ENCODE measurements at regions not wholly inside any gene's neighbourhood (a gene's known extent, or its start where the extent isn't known, plus 50 kb on each side); places are given as distances from the start of the nearest gene placed in this dataset.
A peak's percentile ranks its signal among the peaks of the same experiment; 100 is the strongest.
"Not testable (repeated sequence)": the region's sequence is repeated elsewhere in the genome, so short reads cannot be mapped to it uniquely, and the experiment has no call there.

DNA sequence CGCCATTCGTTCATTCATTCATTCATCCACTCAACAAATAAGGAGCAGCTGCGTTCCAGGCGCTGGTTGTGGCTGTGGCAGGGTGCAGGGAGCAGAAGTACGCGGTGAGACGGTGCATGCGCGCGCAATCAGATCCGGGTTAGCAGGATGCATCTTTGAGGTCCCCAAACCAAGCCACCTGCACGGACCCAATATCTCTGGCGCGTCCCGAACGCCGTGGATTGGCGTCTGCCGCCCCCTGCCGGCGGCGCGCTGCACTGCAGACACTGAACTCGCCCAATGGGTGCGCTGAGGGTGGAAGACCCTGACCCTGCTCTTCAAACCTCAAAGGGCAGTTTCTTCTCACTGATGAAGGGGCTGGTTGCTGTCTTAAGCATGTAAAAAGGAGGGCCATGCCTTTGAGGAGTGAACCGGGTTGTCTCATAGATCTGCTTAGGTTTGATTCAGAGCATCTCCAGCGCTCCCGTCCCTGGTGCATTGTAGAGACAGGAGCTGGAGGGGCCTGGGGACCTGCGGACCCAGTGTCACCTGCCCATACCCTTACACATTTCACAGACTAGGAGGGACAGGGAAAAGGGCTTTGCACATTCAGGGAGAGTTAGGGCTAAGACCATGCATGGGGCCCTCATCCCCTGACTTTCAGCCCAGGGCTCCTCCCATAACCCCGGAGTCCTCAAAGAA is 102.5 kb downstream of the RAMP3 start:
- peak; percentile 93 for DNase-seq (ENCODE audit: low spot score)

DNA sequence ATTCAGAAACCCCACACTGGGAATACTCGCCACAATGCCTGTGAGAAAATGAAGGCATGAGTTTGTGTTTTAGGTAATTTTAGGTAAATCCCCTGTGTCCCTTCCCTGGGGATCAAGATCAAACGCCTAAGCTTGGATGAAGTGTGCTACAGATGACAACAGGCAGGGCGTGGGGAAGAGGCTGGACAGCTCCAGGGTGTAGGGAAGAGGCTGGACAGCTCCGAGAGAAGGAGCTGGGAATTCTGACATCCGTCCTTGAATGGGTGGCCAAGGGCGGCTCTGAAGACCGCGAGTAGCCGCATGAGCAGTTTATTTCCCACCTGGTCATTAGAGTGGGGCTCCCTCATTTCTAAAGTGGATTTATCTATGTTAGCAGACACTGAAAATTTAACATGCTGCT is 109.7 kb downstream of the RAMP3 start:
- DNase-seq (ENCODE audit: low spot score): no peak

- no peak for DNase-seq (ENCODE audit: low spot score)
Observed at GRCh38 chr7:45268013-45268412, 110.4 kb downstream of the RAMP3 start.

GRCh38 chr7:45269192-45269591 is 111.6 kb downstream of the RAMP3 start:
- DNase-seq (ENCODE audit: low spot score): no peak

DNA sequence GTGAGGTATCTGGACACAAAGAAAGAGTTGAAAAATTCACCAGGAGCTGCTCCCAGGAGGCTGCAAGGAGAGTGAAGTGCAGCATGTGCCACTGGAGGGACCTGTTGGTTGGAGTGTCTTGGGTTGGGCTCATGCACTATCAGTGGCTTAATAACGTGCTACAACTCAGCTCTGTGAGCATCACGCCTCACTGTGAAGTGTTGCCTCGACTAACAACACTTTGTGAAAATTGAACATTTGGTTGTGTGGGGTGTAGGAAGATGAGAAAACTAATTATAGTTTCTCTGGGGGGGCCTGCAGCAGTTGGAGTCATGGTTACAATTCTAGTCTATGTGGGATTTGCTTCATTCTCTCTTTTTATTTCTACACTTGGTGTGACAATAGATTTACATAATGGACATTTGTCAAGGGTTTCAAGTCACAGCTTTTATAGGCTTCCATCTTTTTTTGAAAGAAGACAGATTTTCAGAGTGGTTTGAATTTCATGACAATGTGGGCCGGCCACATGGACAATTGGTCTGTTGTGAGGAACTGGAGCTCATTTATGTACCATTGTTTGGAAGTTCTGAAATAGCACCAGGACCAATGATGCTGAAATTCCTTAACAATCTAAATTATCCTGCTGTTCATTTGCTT is 121.3 kb downstream of the RAMP3 start:
- DNase-seq (ENCODE audit: low spot score): no peak

- not testable (repeated sequence) for DNase-seq (ENCODE audit: low spot score)
Observed at GRCh38 chr7:45289611-45290010, 132.0 kb downstream of the RAMP3 start.

GRCh38 chr7:45290880-45291279 is 133.3 kb downstream of the RAMP3 start:
- DNase-seq (ENCODE audit: low spot score): no peak

DNA sequence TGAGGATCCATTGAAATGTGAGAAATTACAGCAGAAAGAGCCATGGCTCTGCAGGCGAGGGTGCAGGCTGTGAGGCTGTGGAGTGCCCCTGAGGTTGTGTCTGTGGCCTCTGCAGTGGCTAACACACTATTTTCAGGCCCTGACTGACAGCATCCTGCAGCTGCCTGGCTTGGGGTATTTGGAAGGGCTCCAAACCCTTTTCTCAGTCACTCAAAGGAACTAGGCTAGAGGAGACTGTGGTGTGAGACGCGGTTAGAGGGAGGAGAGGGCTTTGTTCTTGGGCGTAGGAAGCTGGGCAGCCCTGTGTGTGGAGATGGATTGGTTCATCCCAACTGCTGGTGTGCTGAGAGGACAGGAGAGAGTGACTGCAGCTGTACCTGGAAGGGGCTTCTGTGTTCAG is 134.9 kb downstream of the RAMP3 start:
- DNase-seq (ENCODE audit: low spot score): no peak

DNA sequence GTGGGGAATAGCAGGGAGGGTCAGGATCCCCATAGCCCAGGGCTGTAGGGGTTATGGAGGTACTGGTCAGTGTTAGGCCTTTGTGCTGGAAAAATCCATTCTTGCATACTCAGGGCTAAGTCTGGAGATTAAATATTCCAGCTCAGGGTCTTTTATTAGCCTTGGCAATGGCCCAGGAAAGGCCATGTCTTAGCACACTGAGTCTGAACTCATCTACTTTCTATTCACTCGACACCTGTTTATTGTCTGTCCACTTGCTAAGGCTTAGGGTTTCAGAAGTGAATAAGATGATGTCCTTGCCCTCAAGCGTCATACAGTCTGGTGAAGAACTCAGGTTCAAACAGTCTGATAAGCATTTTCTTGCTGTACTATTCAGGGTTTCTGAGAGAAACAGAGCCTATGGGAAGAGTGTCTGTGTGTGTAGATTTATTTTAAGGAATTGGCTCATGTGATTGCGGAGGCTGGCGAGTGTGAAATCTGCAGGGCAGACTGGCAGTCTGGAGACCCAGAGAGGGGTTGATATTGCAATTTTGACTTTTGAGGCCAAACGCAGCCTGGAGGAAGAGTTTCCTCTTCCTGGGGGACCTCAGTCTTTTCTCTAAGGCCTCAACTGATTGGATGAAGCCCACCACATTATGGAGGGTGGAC is 135.8 kb downstream of the RAMP3 start:
- DNase-seq (ENCODE audit: low spot score): no peak

DNA sequence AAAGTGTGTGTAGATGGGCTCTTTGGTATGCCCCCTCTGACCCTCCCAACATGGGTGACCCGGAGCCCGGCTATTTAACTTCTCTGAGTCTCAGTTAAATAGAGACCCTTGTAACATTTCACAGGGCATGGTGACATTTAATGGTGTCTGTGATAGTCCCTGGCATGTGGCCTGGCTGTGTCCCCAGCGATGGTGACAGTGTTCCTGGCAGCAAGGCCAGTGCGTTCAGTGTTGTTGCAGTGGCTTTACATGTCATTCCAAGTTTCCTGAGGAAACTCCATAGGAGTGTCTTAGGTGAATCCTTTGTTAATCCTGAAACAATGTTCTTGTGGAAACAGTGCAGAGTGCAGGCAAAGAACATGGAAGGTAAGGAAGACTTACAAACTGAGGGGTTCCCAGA is 137.0 kb downstream of the RAMP3 start:
- no peak for DNase-seq (ENCODE audit: low spot score)

- DNase-seq (ENCODE audit: low spot score): no peak
Observed at GRCh38 chr7:45295222-45295621, 137.6 kb downstream of the RAMP3 start.

DNA sequence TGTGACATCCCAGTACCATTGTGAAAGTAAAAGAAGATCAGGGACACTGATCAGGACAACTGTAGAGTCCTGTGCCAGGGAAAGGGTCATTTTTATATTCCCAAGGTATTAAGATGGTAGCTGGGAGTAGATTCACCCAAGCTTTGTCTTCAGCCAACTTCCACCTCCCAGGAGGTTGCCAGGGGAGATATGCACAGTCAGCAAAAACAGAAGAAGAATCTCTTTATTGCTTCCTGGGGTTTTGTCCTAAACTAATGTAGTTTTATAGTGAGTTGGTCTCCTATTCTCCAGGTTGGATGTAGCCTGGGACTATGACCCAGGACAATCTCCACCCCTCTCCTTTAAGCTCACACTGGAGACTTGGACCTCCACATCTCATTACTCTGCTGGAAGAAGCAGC is 139.2 kb downstream of the RAMP3 start:
- no peak for DNase-seq (ENCODE audit: low spot score)

DNA sequence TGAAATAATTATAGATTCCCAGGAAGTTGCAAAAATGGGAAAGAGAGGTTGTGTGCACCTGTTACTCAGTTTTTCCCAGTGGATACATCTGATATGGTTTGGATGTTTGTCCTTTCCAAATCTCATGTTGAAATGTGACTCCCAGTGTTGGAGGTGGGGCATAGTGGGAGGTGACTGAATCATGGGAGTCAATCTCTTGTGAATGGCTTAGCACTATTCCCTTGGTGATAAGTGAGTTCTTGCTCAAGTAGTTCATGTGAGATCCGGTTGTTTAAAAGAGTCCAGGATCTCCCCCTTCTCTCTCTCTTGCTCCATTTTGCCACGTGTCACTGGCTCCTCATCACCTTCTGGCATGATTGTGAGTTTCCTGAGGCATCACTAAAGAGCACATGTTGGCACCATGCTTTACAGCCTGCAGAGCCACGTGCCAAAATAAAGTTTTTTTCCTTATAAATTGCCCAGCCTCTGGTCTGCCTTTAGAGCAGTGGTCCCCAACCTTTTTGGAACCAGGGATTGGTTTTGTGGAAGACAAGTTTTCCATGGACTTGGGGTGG is 149.2 kb downstream of the RAMP3 start:
- DNase-seq (ENCODE audit: low spot score): no peak

DNA sequence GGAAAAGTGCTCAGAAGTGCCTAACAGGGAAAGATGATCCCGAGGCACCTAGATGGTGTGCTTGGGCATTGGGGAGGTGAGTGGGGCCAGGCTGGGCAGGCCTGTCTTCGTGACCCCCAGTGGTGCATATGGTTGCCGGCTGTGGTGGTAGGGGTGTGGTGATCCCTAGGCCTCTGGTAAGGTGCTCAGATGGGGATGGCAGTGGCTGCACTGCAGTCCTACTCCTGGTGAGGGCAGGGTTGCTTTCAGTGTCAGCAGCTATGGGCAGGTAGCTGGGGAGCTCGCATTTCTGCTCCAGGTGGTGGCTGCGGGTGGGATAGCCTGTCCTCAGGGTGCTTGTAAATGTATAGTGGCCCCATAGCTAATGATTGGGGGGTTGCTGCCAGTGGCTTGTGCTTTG is 154.0 kb downstream of the RAMP3 start:
- no peak for DNase-seq (ENCODE audit: low spot score)

- DNase-seq (ENCODE audit: low spot score): not testable (repeated sequence)
Observed at GRCh38 chr7:45315512-45315911, 157.9 kb downstream of the RAMP3 start.

DNA sequence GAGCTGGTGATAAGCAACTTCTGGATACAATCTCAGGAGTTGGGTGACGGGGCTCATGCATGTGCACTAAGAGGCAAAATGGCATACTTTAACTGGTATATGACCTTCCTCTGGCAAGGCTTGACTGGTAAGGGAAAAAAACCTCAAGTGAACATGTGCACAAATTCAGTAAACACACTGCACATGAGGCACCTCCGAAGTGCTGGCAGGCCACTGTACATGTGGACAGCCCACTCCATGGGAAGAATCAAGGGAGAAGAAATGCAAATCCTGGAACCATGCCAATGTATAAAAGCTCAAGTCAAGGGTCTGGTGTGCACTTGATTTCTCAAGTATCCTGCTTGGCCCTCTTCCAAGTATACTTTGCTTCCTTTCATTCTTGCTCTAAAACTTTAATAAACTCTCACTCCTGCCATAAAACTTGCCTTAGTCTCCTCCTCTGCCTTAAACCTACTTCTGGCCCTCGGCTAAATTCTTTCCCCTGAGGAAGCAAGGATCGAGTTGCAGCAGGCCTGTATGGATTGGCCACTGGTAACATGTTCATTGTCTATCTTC is 167.2 kb downstream of the RAMP3 start:
- DNase-seq (ENCODE audit: low spot score): no peak

DNA sequence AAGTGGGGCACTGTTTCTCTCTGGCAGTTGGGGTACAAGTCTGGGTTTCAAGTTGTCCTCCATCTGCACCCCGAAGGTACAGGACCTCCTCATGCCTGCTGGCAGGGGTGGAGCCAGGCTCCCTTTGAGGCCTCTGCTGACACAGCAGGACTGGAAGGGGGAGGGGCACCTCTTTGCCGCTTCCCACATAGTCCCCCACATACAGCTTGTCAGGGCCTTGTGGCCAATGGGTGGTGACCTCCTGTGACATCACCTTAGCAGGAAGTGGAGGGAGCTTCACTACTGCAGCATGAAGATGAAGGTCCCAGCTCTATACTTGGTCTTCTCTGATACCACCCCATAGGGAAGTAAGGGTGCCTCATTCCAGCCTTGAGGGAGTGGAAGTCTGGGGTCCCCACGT is 167.8 kb downstream of the RAMP3 start:
- no peak for DNase-seq (ENCODE audit: low spot score)

DNA sequence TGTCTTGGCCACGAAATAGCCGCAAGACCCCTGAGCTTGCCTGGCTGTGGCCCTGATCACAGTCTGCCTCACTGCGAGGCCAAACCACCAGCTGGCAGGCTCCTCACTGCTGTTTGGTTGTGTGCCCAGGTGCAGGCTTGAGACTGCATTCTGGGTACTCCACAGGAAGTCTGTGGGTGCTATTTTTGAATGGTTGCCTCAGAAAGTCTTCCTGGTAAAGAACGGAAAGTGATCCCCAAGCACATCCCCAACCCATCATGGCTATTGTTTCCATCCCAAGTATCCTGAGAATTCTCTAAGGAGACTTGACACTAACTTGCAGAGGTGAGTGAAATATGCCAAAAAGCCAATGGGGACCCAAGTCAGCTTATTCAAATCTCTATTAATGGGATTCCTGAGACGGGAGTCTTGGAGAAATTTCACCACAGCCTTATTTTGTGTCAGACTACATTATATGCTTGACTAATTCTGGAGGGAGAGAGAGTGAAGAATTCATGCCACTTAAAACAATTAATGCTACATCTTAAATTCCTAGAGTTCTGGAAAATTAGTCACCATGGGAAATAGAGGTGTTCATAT is 170.9 kb downstream of the RAMP3 start:
- no peak for DNase-seq (ENCODE audit: low spot score)

DNA sequence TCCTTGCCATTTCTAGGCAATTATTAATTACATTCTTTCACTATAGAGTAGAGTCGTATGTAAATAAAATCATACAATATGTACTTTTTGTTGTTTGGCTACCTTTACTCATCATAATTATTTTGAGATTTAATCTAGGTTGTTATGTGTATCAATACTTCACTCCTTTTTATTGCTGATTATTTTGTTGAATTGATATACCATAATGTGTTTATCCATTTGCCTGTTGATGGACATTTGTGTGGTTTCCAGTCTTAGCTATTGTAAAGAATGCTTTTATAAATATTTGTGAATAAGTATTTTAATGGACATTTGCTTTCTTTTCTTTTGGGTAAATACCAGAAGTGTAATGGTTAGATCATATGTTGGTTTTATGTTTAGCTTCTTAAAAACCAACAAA is 174.0 kb downstream of the RAMP3 start:
- no peak for DNase-seq (ENCODE audit: low spot score)

DNA sequence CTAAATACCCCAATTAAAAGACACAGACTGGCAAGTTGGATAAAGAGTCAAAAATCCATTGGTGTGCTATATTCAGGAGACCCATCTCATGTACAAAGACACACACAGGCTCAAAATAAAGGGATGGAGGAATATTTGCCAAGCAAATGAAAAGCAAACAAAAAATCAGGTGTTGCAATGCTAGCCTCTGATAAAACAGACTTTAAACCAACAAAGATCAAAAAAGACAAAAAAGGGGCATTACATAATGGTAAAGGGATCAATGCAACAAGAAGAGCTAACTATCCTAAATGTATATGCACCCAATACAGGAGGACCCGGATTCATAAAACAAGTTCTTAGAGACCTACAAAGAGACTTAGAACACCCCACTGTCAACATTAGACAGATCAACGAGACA is 177.4 kb downstream of the RAMP3 start:
- DNase-seq (ENCODE audit: low spot score): not testable (repeated sequence)

DNA sequence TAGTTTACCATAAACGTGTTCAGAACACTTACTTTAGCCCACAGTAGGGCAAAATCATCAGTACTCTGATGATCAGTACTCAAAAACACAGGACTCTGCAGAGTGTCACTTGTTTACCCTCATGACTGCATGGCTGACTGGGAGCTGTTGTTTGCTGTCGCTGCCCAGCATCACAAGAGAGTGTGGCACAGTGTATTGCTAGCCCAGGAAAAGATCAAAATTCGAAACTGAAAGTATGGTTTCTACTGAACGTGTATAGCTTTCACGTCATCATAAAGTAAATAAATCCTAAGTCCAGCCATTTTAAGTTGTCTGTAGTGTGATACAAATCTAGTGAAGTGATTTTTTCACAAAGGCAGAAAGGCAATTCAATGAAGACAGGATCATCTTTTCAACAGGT is 184.6 kb downstream of the RAMP3 start:
- DNase-seq (ENCODE audit: low spot score): no peak

DNA sequence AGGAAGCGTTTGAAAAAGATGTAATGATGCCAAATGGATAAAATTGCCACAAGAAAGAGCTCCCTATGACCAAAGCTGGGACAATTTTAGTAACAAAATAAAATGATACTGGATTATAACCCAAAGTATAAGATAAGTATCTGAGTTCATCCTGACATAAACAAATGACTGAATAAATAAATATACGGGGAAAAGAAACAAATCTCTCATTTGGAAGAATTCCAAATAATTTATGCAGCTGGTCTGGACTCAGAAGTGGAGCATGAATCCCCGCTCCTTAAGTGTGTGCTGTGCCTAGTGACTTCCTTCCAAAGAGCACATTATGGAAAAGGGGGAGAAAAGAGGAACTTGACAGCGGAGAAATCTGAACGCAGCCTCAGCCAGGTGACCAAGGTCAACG is 186.2 kb downstream of the RAMP3 start:
- no peak for DNase-seq (ENCODE audit: low spot score)

Measured in mesenteric fat pad (tissue), 1 donor.